SK-N-SH treated with all-trans-retinoic acid at 6 μM for 48 hours (cell line): ENCODE measurements at regions not wholly inside any gene's neighbourhood (a gene's known extent, or its start where the extent isn't known, plus 50 kb on each side); places are given as distances from the start of the nearest gene placed in this dataset.

Experiments
- ATAC-seq: fragments of 200-7000 bp; cut with Tn5 transposase; 3 replicates; pipeline ENCODE4 v1.9.1; 2020; ENCODE audit warnings: mild to moderate bottlenecking, moderate library complexity
- CSDC2 ChIP-seq: fragments of 250-450 bp; sonication (Bioruptor Pico); IDR thresholded peaks from 2 replicates; pipeline ENCODE4 v1.5.0; 2020; ENCODE audit warnings: mild to moderate bottlenecking, moderate library complexity
- ESRRG ChIP-seq: fragments of 250-450 bp; sonication (Bioruptor Pico); IDR thresholded peaks from 2 replicates; pipeline ENCODE4 v1.6.1; 2021; ENCODE audit warnings: mild to moderate bottlenecking
- POU6F1 ChIP-seq: fragments of 250-450 bp; sonication (Bioruptor Pico); IDR thresholded peaks from 2 replicates; pipeline ENCODE4 v1.8.0; 2021; ENCODE audit warnings: low read depth, mild to moderate bottlenecking, moderate library complexity, borderline replicate concordance
- SNAI2 ChIP-seq: fragments of 250-450 bp; sonication (Bioruptor Pico); IDR thresholded peaks from 2 replicates; pipeline ENCODE4 v1.5.0; 2020; ENCODE audit warnings: mild to moderate bottlenecking, moderate library complexity
- TCF4 ChIP-seq: fragments of 250-450 bp; sonication (Bioruptor Pico); IDR thresholded peaks from 2 replicates; pipeline ENCODE4 v1.8.0; 2021; ENCODE audit warnings: mild to moderate bottlenecking, moderate library complexity, borderline replicate concordance
- ZC3H10 ChIP-seq: fragments of 250-450 bp; sonication (Bioruptor Pico); IDR thresholded peaks from 2 replicates; pipeline ENCODE4 v1.5.1; 2021; ENCODE audit warnings: mild to moderate bottlenecking, moderate library complexity
- ZNF8 ChIP-seq: fragments of 450-650 bp; formaldehyde crosslinking; IDR thresholded peaks from 2 replicates; pipeline ENCODE4 v1.5.0; 2020; ENCODE audit warnings: mild to moderate bottlenecking, moderate library complexity

- no peak for TF ChIP-seq SNAI2 (CRISPR knock-in tag)
- TF ChIP-seq ESRRG (CRISPR knock-in tag) = no peak
- TF ChIP-seq TCF4 (CRISPR knock-in tag) = no peak
- no peak for TF ChIP-seq CSDC2 (CRISPR knock-in tag)
- TF ChIP-seq ZNF8 = no peak
- TF ChIP-seq POU6F1 (CRISPR knock-in tag) = no peak
- TF ChIP-seq ZC3H10 (CRISPR knock-in tag) = no peak
Observed at GRCh38 chr17:34692920-34693319, 113.5 kb downstream of the TMEM132E start.

More at GRCh38 chr17:34692920-34693319, 113.5 kb downstream of the TMEM132E start:
- ATAC-seq = no peak
